ENCODE measurements at regions not wholly inside any gene's neighbourhood (a gene's known extent, or its start where the extent isn't known, plus 50 kb on each side); places are given as distances from the start of the nearest gene placed in this dataset.
"Not testable (repeated sequence)": the region's sequence is repeated elsewhere in the genome, so short reads cannot be mapped to it uniquely, and the experiment has no call there.

DNA sequence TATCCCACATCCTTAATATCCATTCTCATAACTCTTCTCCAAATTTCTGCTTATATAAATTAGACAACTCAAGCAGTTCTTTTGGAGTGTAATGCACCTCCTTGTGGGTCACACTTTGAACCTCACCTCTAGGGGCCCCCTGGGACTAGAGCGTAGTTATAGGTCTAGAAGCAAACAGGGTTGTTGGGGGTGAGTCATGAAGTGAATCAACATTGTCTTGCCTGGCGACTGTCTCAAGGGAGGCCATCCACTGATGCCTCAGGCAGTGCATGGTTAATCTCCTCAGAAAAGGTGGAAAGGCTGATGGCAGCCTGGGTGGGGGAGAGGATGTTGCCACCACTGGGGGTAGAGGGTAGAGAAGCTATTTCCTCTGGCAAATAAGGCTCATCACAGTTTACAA is 129.1 kb downstream of the TNFRSF21 start:
- no peak for DNase-seq

DNA sequence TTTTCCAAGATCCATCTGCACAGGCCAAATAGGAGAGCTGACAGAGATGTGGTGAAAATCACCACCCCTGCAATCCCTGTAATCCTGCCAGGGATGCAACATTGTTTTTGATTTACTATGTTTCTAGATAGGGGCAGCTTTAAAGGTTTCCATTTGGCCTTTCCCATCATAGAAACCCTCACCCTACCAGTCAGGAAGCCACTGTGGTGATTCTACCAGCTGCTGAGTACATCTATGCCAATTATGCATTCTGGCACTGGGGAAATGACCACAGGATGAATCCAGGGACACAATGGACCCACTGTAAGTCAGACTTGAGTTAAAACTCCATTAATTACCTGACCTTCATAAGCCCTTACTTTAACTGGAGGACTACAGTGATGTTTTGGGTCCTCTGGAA is 130.4 kb downstream of the TNFRSF21 start:
- no peak for DNase-seq

DNA sequence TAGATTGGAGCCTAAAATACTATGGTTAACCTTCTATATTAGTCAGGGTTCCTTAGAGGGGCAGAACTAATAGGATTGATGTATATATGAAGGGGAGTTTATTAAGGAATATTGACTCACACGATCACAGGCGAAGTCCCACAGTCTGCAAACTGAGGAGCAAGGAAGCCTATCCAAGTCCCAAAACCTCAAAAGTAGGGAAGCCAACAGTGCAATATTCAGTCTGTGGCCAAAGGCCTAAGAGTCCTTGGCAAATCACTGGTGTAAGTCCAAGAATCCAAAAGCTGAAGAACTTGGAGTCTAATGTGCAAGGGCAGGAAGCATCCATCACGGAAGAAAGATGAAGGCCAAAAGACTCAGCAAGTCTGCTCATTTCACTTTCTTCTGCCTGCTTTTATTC is 133.5 kb upstream of the ADGRF1 start:
- no peak for DNase-seq

DNA sequence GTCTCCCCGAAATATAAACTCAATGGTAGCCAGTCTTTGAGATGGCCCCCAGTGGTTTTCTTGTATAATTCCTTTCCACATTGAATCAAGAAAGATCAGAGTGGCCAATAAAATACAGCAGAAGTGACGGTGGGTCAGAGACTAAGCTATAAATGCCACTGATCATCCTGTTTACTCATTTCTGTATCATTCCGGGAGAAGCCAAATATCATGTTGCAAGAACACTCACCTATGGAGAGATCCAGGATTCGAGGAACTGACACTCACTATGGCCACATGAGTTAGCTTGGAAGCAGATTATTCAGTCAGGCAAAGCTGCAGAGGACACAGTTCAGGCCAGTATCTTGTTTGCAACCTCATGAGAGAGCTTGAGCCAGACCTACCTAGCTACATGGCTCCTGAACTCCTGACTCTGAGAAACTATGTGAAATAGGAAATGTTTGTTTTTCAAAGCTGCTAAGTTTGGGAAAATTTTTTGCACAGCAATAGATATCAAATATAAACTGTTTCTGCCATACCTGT is 132.4 kb upstream of the ADGRF1 start:
- DNase-seq = no peak

DNA sequence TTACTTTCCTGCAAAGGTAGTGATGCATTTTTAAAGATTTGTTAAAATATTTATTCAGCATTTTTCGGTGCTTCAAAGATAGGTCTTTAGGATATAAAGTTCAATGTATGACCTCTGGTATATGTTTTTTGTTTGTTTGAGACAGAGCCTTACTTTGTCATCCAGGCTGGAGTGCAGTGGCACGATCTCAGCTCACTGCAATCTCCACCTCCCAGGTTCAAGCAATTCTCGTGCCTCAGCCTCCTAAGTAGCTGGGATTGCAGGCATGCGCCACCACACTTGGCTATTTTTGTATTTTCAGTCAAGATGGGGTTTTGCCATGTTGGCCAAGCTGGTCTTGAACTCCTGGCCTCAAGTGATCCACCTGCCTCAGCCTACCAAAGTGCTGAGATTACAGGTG is 131.9 kb upstream of the ADGRF1 start:
- not testable (repeated sequence) for DNase-seq

DNA sequence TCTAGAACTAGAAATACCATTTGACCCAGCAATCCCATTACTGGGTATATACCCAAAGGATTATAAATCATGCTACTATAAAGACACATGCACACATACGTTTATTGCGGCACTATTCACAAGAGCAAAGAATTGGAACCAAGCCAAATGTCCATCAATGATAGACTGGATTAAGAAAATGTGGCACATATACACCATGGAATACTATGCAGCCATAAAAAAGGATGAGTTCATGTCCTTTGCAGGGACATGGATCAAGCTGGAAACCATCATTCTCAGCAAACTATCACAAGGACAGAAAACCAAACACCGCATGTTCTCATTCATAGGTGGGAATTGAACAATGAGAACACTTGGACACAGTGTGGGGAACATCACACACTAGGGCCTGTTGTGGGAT is 131.0 kb upstream of the ADGRF1 start:
- not testable (repeated sequence) for DNase-seq

DNA sequence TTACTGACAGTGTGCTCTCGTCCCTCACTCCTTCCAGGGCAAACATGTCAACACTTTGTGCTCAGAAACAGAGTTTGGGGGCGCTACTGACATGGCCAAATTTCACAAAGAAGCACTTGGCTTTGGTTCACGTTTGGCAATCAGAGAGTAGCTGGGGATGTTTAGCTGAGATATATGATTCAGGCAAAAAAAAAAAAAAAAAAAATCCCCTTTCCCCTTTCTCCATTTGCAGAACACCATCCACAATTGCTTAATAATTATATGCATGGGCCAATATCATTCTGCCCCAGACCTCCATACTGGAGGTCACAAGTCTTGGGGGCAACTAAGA is 128.4 kb upstream of the ADGRF1 start:
- no peak for DNase-seq

DNA sequence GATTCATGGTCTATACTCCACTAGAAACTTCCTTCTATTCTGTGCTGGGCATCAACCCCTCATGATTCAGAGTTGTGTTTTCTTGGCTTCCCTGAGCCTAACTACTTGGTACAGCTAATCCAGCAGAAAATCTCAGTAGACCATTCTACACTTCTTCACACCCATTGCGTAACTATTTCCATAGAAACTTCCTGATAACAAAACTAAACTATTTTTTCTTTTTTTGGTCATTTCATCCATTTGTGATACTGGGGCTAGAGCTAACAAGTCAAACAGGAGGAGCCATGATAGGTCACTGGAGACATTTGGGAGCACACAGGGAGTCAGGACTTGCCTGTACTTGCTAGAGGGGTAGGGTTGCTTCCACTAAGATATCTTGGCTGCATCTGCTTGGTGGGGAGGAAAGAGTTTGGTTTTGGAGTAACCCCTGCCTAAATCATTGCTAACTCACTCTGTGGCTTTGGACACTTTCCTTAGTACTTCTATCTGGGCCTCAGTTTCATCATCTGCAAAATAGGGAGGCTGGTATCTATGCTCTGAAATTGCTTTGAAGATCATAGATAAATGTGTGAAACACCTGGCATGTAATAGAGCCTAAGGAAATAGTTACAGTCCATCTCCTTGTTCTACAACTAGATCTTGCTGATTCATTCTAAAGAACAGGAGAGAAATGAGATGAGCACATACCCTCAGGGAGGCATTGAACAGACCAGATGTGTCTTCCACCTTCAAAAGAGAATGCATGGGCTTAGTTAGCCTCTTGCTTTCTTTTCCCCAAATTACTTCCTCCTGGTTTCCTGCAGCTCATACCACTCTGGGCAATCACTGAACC is 127.9 kb upstream of the ADGRF1 start:
- no peak for DNase-seq

DNA sequence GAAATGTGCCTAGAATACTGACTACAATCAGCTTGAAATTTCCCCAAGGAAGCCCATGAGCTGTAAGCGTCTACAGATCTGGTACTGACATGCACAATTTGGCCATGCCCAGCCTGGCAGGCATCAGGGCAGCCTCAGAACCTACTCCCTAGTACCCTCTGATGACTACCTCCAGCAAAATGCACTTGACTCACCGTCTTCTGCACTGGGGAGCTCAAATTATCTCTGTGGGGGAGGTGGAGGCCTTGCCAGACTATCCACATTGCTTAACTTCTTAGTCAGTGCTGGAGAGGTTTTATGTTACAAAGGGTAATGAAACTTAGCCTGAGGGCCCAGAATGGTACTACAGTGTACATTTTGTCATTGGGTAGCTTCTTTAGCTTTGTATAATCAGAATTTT is 126.0 kb upstream of the ADGRF1 start:
- no peak for DNase-seq

DNA sequence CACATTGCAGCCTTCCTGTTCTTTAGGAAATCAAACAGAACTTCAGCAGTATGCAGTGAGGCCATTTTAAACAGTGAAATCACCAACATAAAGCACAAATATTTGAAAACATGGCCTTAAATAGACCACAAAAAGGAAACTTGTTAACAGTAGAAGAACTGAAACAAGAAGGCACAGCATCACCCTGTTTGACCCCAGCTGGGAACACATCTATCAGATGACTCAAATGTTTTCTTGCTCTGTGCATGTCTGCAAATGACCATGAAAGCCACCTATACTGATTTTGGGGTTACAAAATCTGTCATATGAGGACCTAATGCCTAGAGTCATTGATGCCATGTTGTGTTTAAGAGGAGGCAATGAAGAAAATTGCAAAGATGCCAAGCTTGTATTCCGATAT is 123.8 kb upstream of the ADGRF1 start:
- DNase-seq = no peak

DNA sequence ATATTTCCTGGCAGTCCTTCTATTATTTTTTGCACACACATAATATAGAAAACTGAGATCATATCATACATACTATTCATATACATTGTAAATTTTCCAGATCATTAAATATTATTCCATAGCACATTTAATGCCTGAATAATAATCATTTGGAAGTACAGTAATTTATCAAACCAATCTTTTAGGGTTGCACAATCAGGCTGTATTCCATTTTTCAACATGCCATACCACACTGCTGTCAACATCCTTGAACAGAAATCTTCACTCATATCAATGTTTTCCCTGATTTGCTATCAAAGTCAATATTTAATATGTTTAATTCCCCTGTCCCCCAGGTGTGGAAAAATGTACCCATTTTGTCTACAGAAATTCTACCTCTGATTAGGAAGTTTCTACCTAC is 122.7 kb upstream of the ADGRF1 start:
- no peak for DNase-seq

DNA sequence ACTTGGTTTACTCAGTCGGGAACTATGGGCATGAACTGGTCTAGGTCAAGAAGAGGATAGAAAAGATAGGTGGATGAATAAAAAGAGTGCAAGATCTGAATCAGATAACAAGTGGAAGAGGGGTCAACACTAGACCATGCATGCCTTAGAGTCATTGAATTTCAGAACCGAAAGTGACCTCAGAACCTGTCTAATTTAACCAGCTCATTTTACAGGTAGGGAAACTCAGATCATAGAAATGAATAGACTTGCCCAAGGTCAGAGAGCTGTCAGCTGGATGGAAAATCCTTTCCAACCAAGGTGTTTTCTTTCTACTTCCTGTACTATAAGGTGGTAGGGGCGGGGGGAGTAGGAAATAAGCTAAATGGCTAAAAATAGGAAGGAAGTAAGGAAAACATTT is 121.4 kb upstream of the ADGRF1 start:
- DNase-seq = no peak

DNA sequence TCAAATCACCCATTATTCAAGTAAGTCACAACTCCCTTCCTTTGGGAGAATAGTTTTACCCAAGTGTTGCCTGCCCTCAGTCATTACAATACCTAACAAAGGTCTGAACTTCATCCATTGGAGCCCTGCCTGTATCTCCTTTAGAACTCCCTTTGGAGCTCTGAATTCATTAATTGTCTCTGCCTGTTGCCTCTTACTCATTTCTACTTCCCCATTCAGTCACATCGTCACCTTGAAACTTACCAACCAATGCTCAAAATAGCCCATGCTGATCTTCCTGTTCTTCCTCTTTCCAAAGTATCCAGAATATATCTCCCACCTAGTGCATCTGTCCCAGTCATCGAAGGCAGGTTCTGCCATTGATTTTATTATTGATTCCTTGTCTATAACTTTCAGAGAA is 120.7 kb upstream of the ADGRF1 start:
- no peak for DNase-seq

DNA sequence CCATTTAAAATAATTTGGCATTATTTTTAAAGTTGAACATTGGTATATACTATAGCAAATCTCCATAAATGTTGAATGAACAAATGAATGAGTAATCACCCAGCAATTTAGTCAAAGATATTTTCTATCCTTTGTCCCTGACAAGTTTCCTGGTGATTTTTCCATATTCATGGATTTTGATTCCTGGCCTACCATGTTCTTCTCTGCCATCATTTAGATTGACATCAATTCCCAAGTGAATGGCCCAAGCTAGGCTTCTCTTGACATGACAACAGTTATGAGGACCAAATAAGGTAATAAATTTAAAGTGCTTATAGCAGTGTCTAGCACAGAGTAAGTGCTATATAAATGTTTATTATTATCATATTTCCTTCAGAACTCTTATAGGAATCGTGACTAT is 120.1 kb upstream of the ADGRF1 start:
- DNase-seq = no peak

DNA sequence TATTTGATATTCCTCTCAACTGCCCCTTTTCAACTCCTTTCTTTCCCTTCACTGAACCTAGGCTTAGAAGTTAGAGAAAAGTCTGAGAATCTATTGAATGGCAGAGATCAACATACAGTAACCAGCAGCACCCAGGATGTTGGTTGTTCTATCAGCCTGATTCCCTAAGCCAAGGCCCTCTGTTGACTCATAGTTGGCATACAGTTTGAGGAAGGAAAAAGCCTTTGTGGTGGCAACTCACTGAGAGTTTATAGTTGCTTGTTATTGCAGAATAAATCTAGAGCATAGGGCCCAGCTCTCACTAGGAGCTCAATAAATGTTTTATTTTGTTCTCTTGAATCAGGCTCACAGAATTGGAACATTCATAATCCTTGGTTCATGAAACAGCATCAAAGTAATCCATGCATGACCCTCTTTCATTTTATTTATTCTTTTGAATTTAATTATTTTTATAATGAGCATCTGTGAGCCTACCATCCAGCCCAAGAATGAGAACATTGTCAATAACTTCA is 119.1 kb upstream of the ADGRF1 start:
- no peak for DNase-seq

DNA sequence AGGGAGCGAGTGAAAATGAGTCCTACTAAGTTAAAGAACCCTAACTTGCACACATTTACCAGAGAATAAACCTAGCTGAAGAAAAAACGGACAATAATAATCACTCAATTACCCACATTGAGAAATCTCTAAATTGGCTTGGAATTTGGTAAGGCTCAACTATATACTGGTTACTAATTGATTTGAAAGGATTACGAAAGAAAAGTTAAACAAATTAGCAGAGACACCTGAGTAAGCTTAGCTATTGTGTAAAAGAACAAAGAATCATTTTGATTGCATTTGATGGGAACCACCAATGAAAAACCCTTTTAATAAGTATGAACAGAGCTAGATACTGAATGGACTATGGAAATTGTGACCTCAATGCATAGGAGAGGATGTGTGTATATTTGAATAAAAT is 118.6 kb upstream of the ADGRF1 start:
- DNase-seq = no peak

DNA sequence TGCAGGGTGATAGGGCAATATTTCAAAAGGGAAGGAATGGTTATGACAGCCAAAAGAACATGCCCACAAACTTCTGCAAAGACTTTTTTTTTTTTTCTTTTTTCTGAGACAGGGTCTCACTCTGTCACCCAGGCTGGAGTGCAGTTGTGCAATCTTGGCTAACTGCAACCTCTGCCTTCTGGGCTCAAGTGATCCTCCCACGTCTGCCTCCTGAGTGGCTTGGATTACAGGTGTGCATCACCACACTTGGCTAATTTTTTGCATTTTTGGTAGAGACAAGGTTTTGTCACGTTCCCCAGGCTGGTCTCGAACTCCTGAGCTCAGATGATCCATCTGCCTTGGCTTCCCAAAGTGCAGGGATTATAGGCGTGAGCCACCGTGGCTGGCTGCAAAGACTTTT is 117.6 kb upstream of the ADGRF1 start:
- no peak for DNase-seq

DNA sequence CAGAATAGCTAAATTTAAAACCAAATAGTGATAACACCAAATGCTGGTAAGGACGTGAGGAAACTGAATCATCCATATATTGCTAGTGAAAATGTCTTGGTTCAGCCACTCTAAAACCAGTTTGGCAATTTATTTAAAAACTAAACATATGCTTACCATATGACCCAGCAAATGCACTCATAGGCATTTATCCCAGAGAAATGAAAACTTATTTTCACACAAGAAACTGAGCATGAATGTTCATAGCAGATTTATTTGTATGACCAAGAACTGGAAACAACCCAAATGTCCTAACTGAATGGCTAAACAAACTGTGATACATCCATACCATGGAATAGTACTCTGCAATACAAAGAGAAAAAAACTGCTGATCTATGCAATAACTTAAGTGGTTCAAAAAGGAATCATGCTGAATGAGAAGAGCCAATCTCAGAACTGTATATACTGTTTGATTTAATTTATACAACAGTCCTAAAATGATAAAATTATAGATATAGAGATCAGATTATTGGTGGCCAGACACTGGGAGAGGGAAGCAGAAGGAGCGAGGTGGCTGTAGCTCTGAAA is 115.6 kb upstream of the ADGRF1 start:
- no peak for DNase-seq

DNA sequence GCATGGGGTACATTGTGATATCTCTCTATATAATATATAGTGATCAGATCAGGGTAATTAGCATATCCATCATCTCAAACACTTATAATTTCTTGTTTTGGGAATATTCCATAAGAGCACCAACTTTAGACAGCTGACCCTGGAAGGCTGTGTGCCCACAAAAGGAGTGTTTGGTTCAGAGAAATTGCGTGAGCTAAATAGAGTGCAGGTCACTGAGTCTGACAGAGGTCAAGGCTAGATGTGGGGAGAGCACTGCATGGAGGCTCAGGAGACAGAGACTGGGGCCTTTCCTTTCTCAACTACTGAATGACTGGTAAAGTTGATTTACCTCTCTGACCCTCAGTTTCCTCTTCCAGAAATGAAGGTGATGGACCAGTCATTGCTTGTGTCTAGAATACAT is 114.9 kb upstream of the ADGRF1 start:
- no peak for DNase-seq

DNA sequence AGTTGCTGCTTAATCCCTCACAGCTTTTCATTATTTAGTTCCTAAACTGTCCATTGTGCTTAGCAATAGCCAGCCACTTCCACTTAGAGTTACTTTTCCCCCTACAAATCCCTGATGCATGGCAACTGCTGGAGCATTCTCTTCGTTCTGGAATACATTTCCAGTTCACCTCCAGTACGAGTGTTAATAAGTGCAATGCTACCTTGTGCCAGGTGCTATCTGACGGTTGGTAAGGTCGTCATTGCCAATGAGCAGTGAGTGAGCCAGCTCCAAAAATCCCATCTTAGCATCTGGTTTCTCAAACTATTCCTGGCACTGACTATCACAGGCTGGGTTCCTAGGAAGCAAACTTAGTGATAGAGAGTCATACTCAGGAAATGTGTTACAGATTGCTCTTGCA is 114.1 kb upstream of the ADGRF1 start:
- DNase-seq = peak; percentile 14

DNA sequence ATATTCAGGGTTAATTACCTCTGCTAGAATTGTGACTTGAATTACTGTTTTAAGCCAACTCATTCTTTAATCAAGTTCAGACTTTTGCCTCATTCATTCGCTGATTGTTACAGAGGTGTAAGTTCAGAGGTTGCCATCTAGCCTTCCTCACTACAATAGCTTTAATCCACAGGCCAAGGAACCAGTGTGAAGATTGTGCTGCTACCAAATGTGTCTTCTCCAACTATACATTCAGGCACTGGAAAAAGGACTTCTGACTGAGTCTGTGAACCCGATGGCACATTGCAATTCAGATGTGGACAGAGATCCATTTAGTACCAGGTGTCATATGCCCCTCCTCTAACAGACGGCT is 111.2 kb upstream of the ADGRF1 start:
- no peak for DNase-seq

DNA sequence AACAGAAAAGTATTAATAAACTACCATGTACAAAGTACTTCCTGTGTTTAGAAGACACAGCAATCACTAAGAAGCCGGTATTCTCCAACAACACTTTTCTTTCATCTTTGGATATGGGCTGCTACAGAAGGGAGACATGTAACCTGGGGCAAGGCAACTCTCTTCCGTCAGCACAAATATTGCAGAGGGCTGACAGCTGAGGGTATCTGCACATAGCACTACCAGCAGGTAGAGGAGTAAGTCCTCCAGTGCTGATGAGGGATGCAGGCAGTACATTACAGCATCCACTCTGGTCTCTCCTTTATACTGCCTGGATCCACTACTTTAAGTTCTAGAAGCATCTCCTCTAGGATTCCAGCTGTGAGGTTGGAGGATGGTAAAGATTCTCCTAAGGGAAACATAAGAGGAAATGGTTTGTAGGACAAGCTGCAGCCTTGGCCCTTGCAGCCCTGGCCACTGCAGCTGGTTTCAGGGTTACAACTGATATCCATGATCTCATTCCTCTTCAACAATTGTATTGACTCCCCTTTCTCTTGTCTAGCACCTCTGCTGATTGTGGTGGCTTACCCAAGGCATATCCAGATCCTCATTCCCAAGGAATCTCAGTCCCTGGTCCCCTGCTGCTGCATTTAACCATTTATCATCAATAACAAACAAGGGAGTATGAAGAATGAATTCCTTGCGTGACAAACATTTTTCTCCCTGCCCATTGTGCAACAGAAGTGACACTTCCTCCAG is 110.7 kb upstream of the ADGRF1 start:
- no peak for DNase-seq

DNA sequence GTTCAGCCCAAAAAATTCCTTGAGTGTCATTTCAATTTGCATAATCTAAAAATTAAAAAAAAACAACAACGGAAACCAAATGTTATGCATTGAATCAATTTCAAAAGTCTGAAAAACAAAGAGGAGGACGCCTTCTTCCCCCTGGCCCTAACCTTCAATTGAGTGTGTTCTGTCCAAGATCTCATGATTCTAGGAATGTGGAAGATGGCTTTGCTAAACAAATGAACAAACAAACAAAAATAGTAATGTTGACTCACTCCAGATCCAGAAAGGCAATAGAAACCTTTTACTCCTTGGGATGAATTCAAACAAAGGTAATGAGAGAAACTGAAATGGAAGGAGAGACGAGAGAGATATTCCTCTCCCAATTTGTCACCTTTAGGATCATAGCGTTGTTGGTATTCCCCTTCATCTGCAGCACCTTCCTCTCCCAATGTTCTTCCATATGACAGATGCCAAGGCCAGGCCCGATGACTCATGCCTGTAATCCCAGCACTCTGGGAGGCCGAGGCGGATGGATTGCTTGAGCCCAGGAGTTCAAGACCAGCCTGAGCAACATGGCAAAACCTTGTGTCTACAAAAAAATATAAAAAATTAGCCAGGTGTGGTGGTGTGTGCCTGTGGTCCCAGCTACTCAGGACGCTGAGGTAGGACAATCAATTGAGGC is 109.2 kb upstream of the ADGRF1 start:
- DNase-seq = no peak

DNA sequence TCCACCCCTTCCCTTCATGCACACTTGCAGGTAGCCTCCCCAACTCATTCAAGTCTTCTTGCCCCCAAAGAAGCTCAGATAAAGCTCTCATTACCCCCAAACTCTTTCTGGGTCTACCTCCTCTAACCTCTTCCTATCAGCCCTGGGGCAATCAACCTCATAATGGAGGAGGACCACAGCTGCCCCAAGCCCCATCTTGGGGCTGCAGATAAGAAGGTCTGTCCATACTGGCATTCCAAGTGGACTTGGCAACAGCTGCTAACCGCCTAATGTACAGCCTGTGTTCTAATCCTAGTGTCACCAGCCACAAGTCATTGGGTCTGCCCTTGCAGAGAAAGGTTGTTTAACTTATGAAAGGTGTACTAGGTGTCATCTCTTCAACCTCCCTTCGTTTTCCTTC is 107.4 kb upstream of the ADGRF1 start:
- no peak for DNase-seq

Measured in DMS79 (cell line).